NB4 (cell line): ENCODE measurements at regions not wholly inside any gene's neighbourhood (a gene's known extent, or its start where the extent isn't known, plus 50 kb on each side); places are given as distances from the start of the nearest gene placed in this dataset.
"Not testable (repeated sequence)": the region's sequence is repeated elsewhere in the genome, so short reads cannot be mapped to it uniquely, and the experiment has no call there.

Experiments used
- DNase-seq: peaks from one replicate; pipeline ENCODE4 v3.0.0; 2010; ENCODE audit warnings: low read depth
- H3K4me3 ChIP-seq: one replicate; pipeline ENCODE4 v1.5.1; 2011; ENCODE audit warnings: mild to moderate bottlenecking, low read depth, low read length, moderate library complexity
- CTCF ChIP-seq: IDR thresholded peaks from one replicate; pipeline ENCODE4 v1.5.1; 2012; ENCODE audit warnings: low read depth, low read length
- MAX ChIP-seq: IDR thresholded peaks from 2 replicates; pipeline ENCODE4 v1.6.1; 2011; ENCODE audit warnings: low read depth, low read length
- MYC ChIP-seq: IDR thresholded peaks from 2 replicates; pipeline ENCODE4 v1.6.1; 2011; ENCODE audit warnings: low read depth, low read length
- POLR2A ChIP-seq: IDR thresholded peaks from 2 replicates; pipeline ENCODE4 v1.6.1; 2011; ENCODE audit warnings: mild to moderate bottlenecking; ENCODE audit not compliant: insufficient read length; ENCODE audit errors: extremely low read depth

- no peak overlapping the region for H3K4me3 ChIP-seq
- TF ChIP-seq MAX: no peak
- no peak for TF ChIP-seq POLR2A
- no peak for TF ChIP-seq MYC
- TF ChIP-seq CTCF: no peak
- DNase-seq: no peak
Measured at GRCh38 chr15:61376516-61376915, 147.4 kb upstream of the RORA start.

GRCh38 chr15:61374848-61375247 lies 145.7 kb upstream of the RORA start:
- no peak overlapping the region for H3K4me3 ChIP-seq
- no peak for DNase-seq
- no peak for TF ChIP-seq CTCF
- no peak for TF ChIP-seq POLR2A
- no peak for TF ChIP-seq MYC
- no peak for TF ChIP-seq MAX

GRCh38 chr15:61367953-61368352 lies 138.9 kb upstream of the RORA start:
- H3K4me3 ChIP-seq: no peak overlapping the region
- DNase-seq: no peak
- no peak for TF ChIP-seq CTCF
- TF ChIP-seq MYC: no peak

- TF ChIP-seq CTCF (no peak), MYC (no peak), MAX (no peak), POLR2A (no peak)
- no peak overlapping the region for H3K4me3 ChIP-seq
- no peak for DNase-seq
Measured at GRCh38 chr15:61364871-61365270, 135.8 kb upstream of the RORA start.

- not testable (repeated sequence) for H3K4me3 ChIP-seq, DNase-seq
Measured at GRCh38 chr15:61362912-61363311, 133.8 kb upstream of the RORA start.

- TF ChIP-seq POLR2A: no peak
- TF ChIP-seq CTCF: no peak
- no peak for TF ChIP-seq MAX
- TF ChIP-seq MYC: no peak
- H3K4me3 ChIP-seq: no peak overlapping the region
- DNase-seq: no peak
Measured at GRCh38 chr15:61344293-61344692, 115.2 kb upstream of the RORA start.
